ENCODE measurements at regions not wholly inside any gene's neighbourhood (a gene's known extent, or its start where the extent isn't known, plus 50 kb on each side); places are given as distances from the start of the nearest gene placed in this dataset.

DNA sequence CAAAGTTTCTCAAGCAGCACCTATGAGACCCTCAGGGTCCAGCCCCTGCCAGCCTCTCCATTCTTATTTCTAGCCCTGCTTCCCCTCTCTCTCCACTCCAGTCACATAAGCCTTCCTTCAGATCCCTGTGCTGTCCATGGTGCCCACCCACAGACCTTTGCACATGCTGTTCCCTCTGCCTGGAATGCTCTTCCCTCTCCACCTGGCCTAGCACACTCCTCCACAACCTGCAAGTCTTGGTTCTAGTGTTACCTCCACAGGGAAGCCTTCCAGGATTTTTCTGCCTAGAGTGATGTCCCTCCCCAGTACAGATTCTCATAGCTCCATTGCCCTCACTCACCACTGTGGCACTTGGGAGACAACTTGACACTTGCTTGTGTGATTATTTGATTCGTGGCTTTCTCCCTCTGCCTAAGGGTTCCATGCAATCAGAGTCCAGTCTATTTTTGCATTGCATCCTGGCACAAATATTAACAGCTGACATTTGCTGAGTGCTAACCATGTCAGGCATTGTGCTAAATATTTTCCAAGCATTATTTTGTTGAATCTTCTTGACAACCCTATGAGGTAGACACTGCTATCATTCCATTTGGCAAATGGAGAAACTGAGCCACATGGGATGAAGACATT is 127.3 kb downstream of the SYF2 start:
- no peak for DNase-seq (ENCODE audit: low read depth)

- no peak for DNase-seq (ENCODE audit: low read depth)
Observed at GRCh38 chr1:25103164-25103795, 129.0 kb downstream of the SYF2 start.

DNA sequence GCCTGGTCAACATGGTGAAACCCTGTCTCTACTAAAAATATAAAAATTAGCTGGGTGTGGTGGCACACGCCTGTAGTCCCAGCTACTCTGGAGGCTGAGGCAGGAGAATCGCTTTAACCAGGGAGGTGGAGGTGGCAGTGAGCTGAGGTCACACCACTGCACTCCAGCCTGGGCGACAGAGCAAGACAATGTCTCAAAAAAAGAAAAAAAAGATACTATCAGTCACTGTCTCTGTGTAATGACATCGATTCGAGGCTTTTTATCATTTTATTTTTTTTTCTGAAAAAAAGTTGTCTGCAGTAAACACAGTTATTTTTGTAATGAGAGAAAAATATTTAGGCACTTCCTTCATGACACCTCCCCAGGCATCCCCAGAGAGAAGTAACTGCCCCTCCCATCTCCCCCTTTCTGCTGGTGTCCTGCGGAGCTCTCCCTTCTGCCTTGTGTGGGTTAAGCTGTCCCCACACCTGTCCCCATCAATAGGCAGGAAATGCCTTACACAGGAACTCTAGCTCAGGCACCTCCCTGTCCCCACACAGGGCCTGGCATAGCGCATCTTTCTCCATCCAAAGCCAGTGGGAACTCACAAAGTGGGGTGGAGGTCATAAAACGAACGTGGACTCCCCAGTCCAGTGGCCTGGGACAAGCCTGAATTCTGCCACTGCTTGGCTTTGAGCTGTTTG is 132.0 kb downstream of the SYF2 start:
- DNase-seq (ENCODE audit: low read depth) = no peak

DNA sequence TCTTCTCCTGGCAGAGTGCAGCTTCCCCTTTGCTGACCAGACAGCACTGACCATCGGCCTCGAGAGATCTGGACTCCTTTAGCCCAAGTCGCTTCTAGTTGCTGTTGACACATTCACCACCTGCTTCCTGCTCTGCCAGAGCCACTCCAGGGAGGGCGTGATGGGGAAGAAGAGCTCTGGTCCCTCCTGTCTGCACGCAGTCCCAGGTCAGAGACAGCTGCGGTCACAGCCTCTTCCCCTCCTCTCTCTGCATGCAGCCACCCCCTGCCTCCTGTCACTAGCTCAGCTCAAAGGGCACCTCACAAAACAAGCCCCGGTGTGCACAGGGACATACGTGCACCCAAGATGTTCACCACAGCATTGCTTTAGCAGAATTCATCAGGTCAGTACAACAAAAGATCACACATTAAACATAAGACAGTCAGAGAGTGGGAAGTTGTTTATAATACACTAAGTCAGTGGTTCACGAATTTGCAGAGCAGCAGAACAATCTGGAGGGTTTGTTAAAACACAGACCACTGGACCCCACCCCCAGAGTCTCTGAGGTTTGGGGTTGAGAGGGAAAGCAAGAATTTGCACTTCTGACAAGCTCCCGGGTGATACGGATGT is 132.9 kb downstream of the SYF2 start:
- peak; percentile 54 for DNase-seq (ENCODE audit: low read depth)

- no peak for DNase-seq (ENCODE audit: low read depth)
Observed at GRCh38 chr1:25098717-25099116, 133.6 kb downstream of the SYF2 start.

DNA sequence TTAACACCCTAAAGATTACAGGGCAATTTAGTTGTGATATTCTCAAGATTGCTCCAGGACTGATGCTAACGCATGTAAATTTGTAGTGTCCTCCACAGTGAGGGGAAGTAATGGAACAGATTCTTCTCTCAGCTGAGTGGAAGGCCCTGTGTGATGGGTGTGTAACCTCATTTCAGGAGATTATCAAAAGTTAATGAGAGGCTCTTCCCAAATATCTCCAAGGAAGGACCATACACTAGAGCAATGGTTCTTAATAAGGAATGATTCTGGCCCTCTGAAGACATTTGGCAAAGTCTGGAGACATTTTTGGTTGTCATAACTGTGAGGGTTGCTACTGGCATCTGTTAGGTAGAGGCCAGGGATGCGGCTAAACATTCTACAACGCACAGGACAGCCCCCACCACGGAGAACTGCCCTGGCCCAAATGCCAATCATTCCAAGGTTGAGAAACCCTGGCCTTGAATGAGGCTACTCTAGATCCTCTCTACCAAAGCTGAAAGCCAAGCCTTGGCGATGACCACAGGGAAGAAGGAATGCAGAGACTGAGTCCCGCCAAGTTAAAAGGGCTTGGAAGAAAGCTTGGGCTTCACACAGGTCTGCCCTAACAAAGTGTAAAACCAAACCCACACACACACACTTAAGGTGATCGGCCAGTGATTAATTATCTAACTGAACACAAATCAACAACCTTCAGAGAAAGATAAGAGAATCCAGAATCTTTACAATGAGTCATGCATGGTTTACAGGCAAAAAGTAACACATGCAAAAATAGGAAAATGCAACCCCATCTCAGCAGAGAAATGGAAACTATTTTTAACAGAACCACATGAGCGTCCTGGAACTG is 135.8 kb downstream of the SYF2 start:
- no peak for DNase-seq (ENCODE audit: low read depth)

GRCh38 chr1:25095635-25096200 is 136.6 kb downstream of the SYF2 start:
- DNase-seq (ENCODE audit: low read depth) = no peak

DNA sequence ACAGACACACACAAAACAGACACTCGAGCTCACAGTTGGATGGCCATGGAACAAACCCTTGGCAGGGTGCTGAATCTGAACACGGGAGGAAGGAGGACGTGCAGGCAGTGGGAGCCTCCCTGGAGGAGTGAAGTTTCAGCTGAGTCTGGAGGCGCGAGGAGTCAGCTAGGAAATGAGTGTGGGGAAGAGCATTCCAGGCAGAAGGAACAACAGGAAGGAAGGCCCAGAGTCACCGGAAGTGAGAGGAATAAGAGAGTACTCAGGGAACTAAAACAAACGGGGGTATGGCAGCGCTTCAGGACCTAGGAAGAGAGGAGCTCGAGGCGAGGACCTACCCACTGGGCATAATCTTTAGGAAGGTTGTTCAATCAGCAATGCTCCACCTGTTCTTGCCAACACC is 137.3 kb downstream of the SYF2 start:
- no peak for DNase-seq (ENCODE audit: low read depth)

DNA sequence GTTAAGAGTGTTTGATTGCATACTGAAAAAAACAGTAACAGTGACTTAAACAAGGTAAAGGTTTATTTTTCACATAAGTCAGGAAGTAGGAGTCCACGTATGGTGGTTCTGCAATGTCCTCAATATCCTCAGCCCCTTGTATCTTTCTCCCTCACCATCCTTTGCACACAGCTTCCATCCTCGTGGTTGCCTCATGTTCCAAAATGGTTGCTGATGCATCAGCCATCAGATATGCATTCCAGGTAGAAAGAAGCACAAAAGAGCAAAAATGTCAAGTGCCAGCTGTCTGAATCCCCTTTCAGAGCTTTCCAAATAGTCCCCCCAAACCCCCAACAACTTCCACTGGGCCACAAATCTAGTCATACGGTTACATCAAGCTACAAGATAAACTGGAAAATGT is 138.1 kb downstream of the SYF2 start:
- DNase-seq (ENCODE audit: low read depth) = no peak

GRCh38 chr1:25091658-25092057 is 140.6 kb downstream of the SYF2 start:
- no peak for DNase-seq (ENCODE audit: low read depth)

- DNase-seq (ENCODE audit: low read depth) = no peak
Observed at GRCh38 chr1:25090707-25091422, 141.4 kb downstream of the SYF2 start.

DNA sequence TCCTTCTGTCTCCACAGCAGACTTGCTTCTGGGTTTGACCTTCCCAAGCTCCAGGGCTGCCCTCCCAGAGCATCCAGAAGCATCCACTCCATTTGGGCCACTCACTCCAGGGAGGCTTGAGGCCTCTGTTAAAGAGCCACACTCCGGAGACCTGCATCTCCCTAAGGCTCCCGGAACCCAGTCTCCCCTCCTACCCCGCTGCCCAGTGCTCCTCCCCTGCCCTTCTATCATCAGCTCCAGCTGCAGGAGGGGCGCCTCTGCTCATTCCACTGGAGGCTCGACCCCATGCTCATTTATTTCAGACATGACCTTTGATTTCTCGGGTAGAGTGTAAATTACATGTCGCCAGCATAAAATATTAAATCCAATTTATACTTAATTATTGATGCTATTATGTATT is 142.5 kb downstream of the SYF2 start:
- DNase-seq (ENCODE audit: low read depth) = no peak

DNA sequence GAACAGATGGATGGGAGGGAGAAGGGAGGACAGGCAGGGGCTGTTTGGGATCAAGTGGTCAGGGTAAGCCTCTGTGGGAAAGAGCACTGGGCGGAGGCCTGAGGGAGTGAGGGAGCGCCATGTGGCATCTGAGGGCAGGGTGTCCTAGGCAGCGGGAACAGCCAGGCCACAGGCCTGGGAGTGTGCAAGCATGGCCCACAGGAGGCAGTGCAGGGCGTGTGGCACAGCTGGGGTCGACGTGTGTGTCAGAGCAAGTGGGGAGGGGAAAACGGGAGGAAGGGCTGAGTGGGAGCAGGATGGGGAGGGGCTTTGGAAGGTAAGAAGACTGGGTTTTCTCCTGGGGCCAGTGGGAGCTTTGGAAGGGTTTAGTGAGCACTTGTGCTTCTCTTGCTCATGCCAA is 143.4 kb downstream of the SYF2 start:
- no peak for DNase-seq (ENCODE audit: low read depth)

- no peak for DNase-seq (ENCODE audit: low read depth)
Observed at GRCh38 chr1:25088180-25088701, 144.1 kb downstream of the SYF2 start.

GRCh38 chr1:25086518-25087079 is 145.7 kb downstream of the SYF2 start:
- DNase-seq (ENCODE audit: low read depth) = no peak

DNA sequence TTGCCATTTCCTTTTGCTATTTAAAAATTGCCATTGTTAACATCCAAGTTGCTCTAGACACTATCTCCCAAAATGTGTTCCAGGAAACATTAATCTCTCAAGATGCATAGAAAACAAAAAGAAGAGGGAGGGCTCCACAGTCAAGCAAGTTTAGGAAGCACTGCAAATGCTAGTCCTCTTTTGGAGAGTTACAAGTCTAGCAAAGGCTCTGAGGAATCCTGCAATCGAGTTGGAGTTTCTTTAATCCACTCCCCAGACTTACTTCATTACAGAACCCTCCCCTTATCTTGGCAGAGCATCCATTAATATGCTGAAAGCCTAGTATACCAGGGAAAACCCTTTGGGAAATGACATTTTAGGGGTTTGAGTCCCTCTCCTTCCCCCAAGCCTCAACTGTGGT is 147.9 kb downstream of the SYF2 start:
- no peak for DNase-seq (ENCODE audit: low read depth)

DNA sequence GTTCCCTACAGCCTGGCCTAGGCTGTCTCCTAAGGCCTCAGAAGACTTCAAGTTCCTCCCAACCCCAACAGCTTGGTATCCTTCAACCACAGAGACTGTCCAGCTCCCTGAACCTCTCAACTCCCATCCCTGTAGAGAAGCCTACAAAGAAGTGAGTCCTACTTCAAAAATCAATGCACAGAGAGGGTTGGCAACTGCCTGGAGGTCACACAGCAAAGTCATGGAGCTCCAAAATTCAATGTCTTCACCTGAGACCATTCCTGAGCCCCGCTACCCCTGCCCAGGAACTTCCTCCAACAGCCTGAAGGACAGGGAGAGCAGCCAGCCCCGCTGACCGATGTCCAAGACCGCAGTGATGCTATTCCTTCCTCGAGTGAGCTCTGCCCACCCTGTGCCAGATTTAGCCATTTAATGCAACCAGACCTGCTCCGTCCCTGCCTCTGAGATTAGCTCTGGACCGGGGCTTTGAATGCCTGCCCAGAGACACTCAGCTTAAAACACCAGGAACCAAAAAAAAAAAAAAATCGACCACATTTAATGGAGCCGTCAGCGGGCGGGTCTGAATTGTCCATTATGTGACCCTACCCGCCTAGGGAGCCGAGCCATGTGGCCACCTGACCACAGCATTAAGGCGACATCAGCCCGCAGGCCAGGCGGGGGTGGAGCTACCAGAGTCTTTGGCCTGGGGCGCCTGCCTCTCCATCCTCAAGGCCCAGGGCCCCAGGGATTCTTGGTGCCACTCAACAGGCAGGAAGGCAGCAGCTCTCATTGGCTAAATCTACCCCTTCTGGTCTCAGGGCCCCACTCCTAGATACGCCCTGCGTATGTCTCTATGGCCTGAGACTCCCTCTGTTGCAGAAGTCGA is 148.6 kb downstream of the SYF2 start:
- no peak for DNase-seq (ENCODE audit: low read depth)

DNA sequence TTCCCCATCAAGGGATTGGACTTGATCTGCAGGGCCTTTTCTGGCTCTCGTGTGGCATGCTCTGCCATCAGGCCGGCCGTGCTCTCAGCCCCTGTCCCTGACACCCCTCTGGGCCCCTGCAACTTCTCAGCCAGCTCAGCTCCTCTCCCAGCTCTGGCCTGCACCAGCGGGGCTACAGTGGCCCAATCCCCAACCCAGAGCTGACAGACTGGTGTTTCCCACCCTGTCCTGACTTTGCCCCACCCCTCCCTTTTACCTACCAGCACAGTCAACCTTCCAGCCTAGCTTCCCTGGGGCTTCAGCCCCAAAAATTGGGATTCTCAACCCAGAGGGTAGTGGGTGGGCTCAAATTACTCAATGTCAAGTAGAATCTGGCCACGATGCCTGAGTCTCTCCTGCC is 149.3 kb downstream of the SYF2 start:
- no peak for DNase-seq (ENCODE audit: low read depth)

GRCh38 chr1:25082216-25082899 is 149.9 kb downstream of the SYF2 start:
- DNase-seq (ENCODE audit: low read depth) = no peak

Data from CMK (cell line).